ENCODE measurements at regions not wholly inside any gene's neighbourhood (a gene's known extent, or its start where the extent isn't known, plus 50 kb on each side); places are given as distances from the start of the nearest gene placed in this dataset.

GRCh38 chr4:63170923-63171322, 1238.3 kb downstream of the TECRL start:
- TF ChIP-seq TAF1 (IDR thresholded peaks at IDR 0.05; ENCODE audit: borderline replicate concordance, low read depth, low read length), result no peak
- TF ChIP-seq POLR2A (IDR thresholded peaks at IDR 0.05; ENCODE audit: low read depth, low read length), result no peak
- TF ChIP-seq POLR2AphosphoS5 (IDR thresholded peaks at IDR 0.05; ENCODE audit: low read depth, low read length), result no peak
